DND-41 (cell line): ENCODE measurements at regions not wholly inside any gene's neighbourhood (a gene's known extent, or its start where the extent isn't known, plus 50 kb on each side); places are given as distances from the start of the nearest gene placed in this dataset.

Experiments
- EZH2 ChIP-seq: IDR thresholded peaks from 3 replicates; pipeline ENCODE4 v1.6.1; 2012; ENCODE audit warnings: borderline replicate concordance, low read depth, mild to moderate bottlenecking, moderate library complexity, low read length, inconsistent platforms; ENCODE audit not compliant: severe bottlenecking
- TF ChIP-seq, protein P1 (sequence below): IDR thresholded peaks from 2 replicates; pipeline ENCODE4 v1.5.1; 2012; ENCODE audit warnings: borderline replicate concordance, low read length, moderate library complexity, mild to moderate bottlenecking; ENCODE audit not compliant: poor library complexity, severe bottlenecking; ENCODE audit errors: extremely low read depth

DNA sequence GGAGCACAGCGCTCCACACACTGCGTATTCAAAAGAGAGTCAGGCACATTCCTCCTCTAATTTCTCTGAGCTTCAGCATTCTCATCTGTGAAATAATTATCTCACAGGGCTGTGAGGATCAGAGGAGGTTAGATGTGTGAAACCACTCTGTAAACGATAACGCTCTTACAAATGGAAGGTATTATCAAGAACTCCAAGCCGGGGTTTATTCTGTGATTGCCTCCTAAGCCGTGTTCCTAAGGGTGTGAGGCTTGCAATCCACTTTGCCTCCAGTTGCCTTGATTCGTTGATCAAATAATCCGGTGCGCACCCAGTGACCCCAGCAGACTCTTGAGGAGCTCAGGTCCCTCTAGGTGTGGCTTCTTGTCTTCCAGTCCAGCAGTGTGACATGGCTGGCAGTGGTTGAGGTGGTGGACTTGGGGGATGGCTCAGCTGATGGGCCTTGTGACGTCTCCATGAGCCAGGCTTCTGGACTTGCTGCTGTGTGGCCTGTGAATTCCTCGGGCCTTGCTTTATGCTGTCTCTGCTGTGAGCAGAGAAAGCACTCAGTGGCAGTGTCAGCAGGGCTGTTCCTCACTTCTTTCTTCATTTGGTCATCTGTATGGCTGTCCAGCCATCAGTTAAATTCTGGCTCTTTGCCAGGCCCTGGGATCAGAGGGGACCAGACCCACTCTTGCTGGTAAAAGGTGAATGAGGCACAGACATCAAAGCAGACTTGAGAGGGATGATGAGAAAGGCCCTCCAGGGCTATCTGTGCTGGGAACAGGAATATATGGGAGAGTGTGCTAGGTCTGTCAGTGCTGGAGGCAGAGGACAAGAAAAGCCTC, 71.0 kb downstream of the SLC25A47 start:
- TF ChIP-seq, protein P1, sequence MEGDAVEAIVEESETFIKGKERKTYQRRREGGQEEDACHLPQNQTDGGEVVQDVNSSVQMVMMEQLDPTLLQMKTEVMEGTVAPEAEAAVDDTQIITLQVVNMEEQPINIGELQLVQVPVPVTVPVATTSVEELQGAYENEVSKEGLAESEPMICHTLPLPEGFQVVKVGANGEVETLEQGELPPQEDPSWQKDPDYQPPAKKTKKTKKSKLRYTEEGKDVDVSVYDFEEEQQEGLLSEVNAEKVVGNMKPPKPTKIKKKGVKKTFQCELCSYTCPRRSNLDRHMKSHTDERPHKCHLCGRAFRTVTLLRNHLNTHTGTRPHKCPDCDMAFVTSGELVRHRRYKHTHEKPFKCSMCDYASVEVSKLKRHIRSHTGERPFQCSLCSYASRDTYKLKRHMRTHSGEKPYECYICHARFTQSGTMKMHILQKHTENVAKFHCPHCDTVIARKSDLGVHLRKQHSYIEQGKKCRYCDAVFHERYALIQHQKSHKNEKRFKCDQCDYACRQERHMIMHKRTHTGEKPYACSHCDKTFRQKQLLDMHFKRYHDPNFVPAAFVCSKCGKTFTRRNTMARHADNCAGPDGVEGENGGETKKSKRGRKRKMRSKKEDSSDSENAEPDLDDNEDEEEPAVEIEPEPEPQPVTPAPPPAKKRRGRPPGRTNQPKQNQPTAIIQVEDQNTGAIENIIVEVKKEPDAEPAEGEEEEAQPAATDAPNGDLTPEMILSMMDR, result no peak
- no peak for TF ChIP-seq EZH2
